H9 (cell line): ENCODE measurements at regions not wholly inside any gene's neighbourhood (a gene's known extent, or its start where the extent isn't known, plus 50 kb on each side); places are given as distances from the start of the nearest gene placed in this dataset.

Experiments used
- DNase-seq: peaks from one replicate; pipeline ENCODE4 v3.0.0-alpha.2; 2017
- H2AFZ ChIP-seq: one replicate; pipeline ENCODE4 v1.6.1; 2013; ENCODE audit warnings: mild to moderate bottlenecking, low read length, control low read depth, moderate library complexity
- H2AK5ac ChIP-seq: 2 replicates; pipeline ENCODE4 v1.6.1; 2013; ENCODE audit warnings: low read length, control low read depth, mixed read lengths; ENCODE audit not compliant: insufficient read length
- H2BK120ac ChIP-seq: one replicate; pipeline ENCODE4 v1.6.1; 2013; ENCODE audit warnings: low read depth, mild to moderate bottlenecking, low read length, control low read depth, inconsistent platforms; ENCODE audit not compliant: poor library complexity, severe bottlenecking
- H2BK12ac ChIP-seq: 2 replicates; pipeline ENCODE4 v1.6.1; 2013; ENCODE audit warnings: low read length, control low read depth, mixed read lengths, low read depth; ENCODE audit not compliant: insufficient read length
- H2BK15ac ChIP-seq: 2 replicates; pipeline ENCODE4 v1.6.1; 2013; ENCODE audit warnings: low read depth, low read length, control low read depth
- H2BK20ac ChIP-seq: one replicate; pipeline ENCODE4 v1.6.1; 2013; ENCODE audit warnings: low read depth, mild to moderate bottlenecking, low read length, control low read depth, inconsistent platforms; ENCODE audit not compliant: poor library complexity, severe bottlenecking
- H2BK5ac ChIP-seq: 2 replicates; pipeline ENCODE4 v1.6.1; 2013; ENCODE audit warnings: low read length, control low read depth, mixed read lengths; ENCODE audit not compliant: insufficient read length
- H3K14ac ChIP-seq: 2 replicates; pipeline ENCODE4 v1.6.1; 2013; ENCODE audit warnings: low read length, control low read depth; ENCODE audit not compliant: insufficient read depth
- H3K18ac ChIP-seq: 2 replicates; pipeline ENCODE4 v1.6.1; 2013; ENCODE audit warnings: low read depth, mild to moderate bottlenecking, mixed read lengths, low read length, control low read depth; ENCODE audit not compliant: insufficient read length
- H3K23ac ChIP-seq: 2 replicates; pipeline ENCODE4 v1.6.1; 2013; ENCODE audit warnings: low read length, control low read depth, mixed read lengths, low read depth; ENCODE audit not compliant: insufficient read length
- H3K23me2 ChIP-seq: 2 replicates; pipeline ENCODE4 v1.6.1; 2013; ENCODE audit warnings: low read depth, mild to moderate bottlenecking, mixed read lengths, low read length, control low read depth; ENCODE audit not compliant: insufficient read length, poor library complexity, severe bottlenecking
- H3K27ac ChIP-seq: 2 replicates; pipeline ENCODE4 v1.5.1; 2013; ENCODE audit warnings: low read length, control low read depth, mixed read lengths, low read depth; ENCODE audit not compliant: insufficient read length
- H3K27me3 ChIP-seq: 2 replicates; pipeline ENCODE4 v1.6.1; 2013; ENCODE audit warnings: low read length, control low read depth, inconsistent platforms; ENCODE audit not compliant: insufficient read depth
- H3K4ac ChIP-seq: 2 replicates; pipeline ENCODE4 v1.6.1; 2013; ENCODE audit warnings: low read depth, mild to moderate bottlenecking, control low read depth, inconsistent platforms, low read length, moderate library complexity
- H3K4me1 ChIP-seq: 2 replicates; pipeline ENCODE4 v1.6.1; 2013; ENCODE audit warnings: low read length, control low read depth, inconsistent platforms; ENCODE audit not compliant: insufficient read depth
- H3K4me2 ChIP-seq: 2 replicates; pipeline ENCODE4 v1.6.1; 2013; ENCODE audit warnings: low read length, control low read depth, mixed read lengths; ENCODE audit not compliant: insufficient read length, insufficient read depth
- H3K56ac ChIP-seq: 2 replicates; pipeline ENCODE4 v1.6.1; 2013; ENCODE audit warnings: low read depth, mild to moderate bottlenecking, mixed read lengths, low read length, control low read depth; ENCODE audit not compliant: insufficient read length
- H3K79me1 ChIP-seq: 2 replicates; pipeline ENCODE4 v1.6.1; 2013; ENCODE audit warnings: low read depth, mild to moderate bottlenecking, moderate library complexity, low read length, control low read depth, inconsistent platforms; ENCODE audit not compliant: insufficient read depth, poor library complexity, severe bottlenecking
- H3K79me2 ChIP-seq: 2 replicates; pipeline ENCODE4 v1.6.1; 2013; ENCODE audit warnings: low read length, control low read depth, inconsistent platforms; ENCODE audit not compliant: insufficient read depth
- H3K9ac ChIP-seq: 2 replicates; pipeline ENCODE4 v1.6.1; 2013; ENCODE audit warnings: low read length, control low read depth, mixed read lengths; ENCODE audit not compliant: insufficient read length; ENCODE audit errors: extremely low read depth
- H3K9me3 ChIP-seq: one replicate; pipeline ENCODE4 v1.6.1; 2013; ENCODE audit warnings: low read depth, low read length, inconsistent platforms; ENCODE audit not compliant: control insufficient read depth
- H3T11ph ChIP-seq: one replicate; pipeline ENCODE4 v1.6.1; 2013; ENCODE audit warnings: mild to moderate bottlenecking, low read length, control low read depth, inconsistent platforms
- H4K20me1 ChIP-seq: one replicate; pipeline ENCODE4 v1.6.1; 2013; ENCODE audit not compliant: control insufficient read depth, insufficient read length, insufficient read depth
- H4K5ac ChIP-seq: 2 replicates; pipeline ENCODE4 v1.6.1; 2013; ENCODE audit warnings: low read depth, mild to moderate bottlenecking, mixed read lengths, low read length, control low read depth; ENCODE audit not compliant: insufficient read length
- H4K8ac ChIP-seq: replicated peaks from 2 replicates; pipeline ENCODE4 v1.6.1; 2013; ENCODE audit warnings: low read length, control low read depth, mixed read lengths, low read depth; ENCODE audit not compliant: insufficient read length
- H4K91ac ChIP-seq: 2 replicates; pipeline ENCODE4 v1.6.1; 2013; ENCODE audit warnings: low read depth, mild to moderate bottlenecking, moderate library complexity, mixed read lengths, low read length, control low read depth; ENCODE audit not compliant: insufficient read length
- H3K27ac Mint-ChIP-seq, 3 experiments: 2 replicates in 2 of 3; 3 replicates in 1 of 3; pipeline ENCODE4 v1.8.0; 2020 to 2021; ENCODE audit warnings: mixed read lengths in 3 of 3, mild to moderate bottlenecking in 1 of 3, moderate library complexity in 1 of 3
- H3K27me3 Mint-ChIP-seq: 2 replicates; pipeline ENCODE4 v1.8.0; 2021; ENCODE audit warnings: low read depth, mild to moderate bottlenecking, moderate library complexity, mixed read lengths
- H3K36me3 Mint-ChIP-seq, 3 experiments: 2 replicates in 2 of 3; 3 replicates in 1 of 3; pipeline ENCODE4 v1.8.0; 2020 to 2021; ENCODE audit warnings: low read depth in 3 of 3, mixed read lengths in 3 of 3; ENCODE audit not compliant: insufficient read depth in 1 of 3
- H3K4me1 Mint-ChIP-seq, 2 experiments: 2 replicates each; pipeline ENCODE4 v1.8.0; 2020; ENCODE audit warnings: mixed read lengths in 2 of 2
- H3K4me3 Mint-ChIP-seq, 2 experiments: 2 replicates in 1 of 2; 3 replicates in 1 of 2; pipeline ENCODE4 v1.8.0; 2020 to 2021; ENCODE audit warnings: mild to moderate bottlenecking in 2 of 2, mixed read lengths in 2 of 2, moderate library complexity in 1 of 2
- H3K9me3 Mint-ChIP-seq, 2 experiments: 2 replicates in 1 of 2; 3 replicates in 1 of 2; pipeline ENCODE4 v1.8.0; 2020; ENCODE audit warnings: mild to moderate bottlenecking in 2 of 2, mixed read lengths in 2 of 2, moderate library complexity in 1 of 2
- CTCF ChIP-seq: fragments of 200-600 bp; sonication (generic); conservative IDR thresholded peaks from 3 replicates; pipeline ENCODE4 v1.8.0; 2021; ENCODE audit warnings: antibody characterized with exemption, mild to moderate bottlenecking
- WGBS: extraction: QIAGEN DNeasy Blood & Tissue Kit; methylation state at CpG from one replicate; pipeline ENCODE4 v1.1.7; 2013; ENCODE audit warnings: missing lambda C conversion rate, low lambda C conversion rate, mixed read lengths; ENCODE audit not compliant: insufficient read length; ENCODE audit errors: extremely low coverage; 5-methylcytosine and 5-hydroxymethylcytosine counted together

GRCh38 chr2:238689871-238690389 is 158.0 kb upstream of the TWIST2 start:
- H3K4me1 ChIP-seq = no peaks in the 10 kb centered on the region
- no peaks in the 10 kb centered on the region for H4K20me1 ChIP-seq
- H3K4ac ChIP-seq = no peak overlapping the region
- H3K56ac ChIP-seq = no peak overlapping the region
- no peak overlapping the region for H3K18ac ChIP-seq
- no peak overlapping the region for H3T11ph ChIP-seq
- no peaks in the 10 kb centered on the region for H3K23me2 ChIP-seq
- no peak overlapping the region for H2BK15ac ChIP-seq
- H2AK5ac ChIP-seq = no peak overlapping the region
- no peak overlapping the region for H3K14ac ChIP-seq
- no peak for DNase-seq
- no peak overlapping the region for H4K91ac ChIP-seq
- Mint-ChIP-seq H3K27me3 (peaks cover 17% of the 10 kb centered on the region), H3K36me3 (no peaks in the 10 kb centered on the region), H3K9me3 (no peaks in the 10 kb centered on the region; a peak in 1 of 5 replicates), H3K4me1 (no peaks in the 10 kb centered on the region; a peak in 2 of 4 replicates), H3K27ac (peak overlapping the region in 1 of 3 experiments; percentile 77; a peak in 1 of 7 replicates), H3K4me3 (no peak overlapping the region)
- no peak overlapping the region for H2BK5ac ChIP-seq
- H3K4me2 ChIP-seq = no peak overlapping the region
- H4K8ac ChIP-seq = no peak overlapping the region
- no CpG with 5 or more reads among the region's 7 CpGs for WGBS
- H3K27ac ChIP-seq = no peak overlapping the region
- TF ChIP-seq CTCF = no peak
- no peaks in the 10 kb centered on the region for H3K27me3 ChIP-seq
- H3K9ac ChIP-seq = no peak overlapping the region
- H2BK20ac ChIP-seq = no peak overlapping the region
- no peaks in the 10 kb centered on the region for H3K79me2 ChIP-seq
- no peaks in the 10 kb centered on the region for H3K79me1 ChIP-seq
- H2BK12ac ChIP-seq = no peak overlapping the region
- no peaks in the 10 kb centered on the region for H3K9me3 ChIP-seq
- H2BK120ac ChIP-seq = no peak overlapping the region
- H4K5ac ChIP-seq = no peak overlapping the region
- H3K23ac ChIP-seq = no peak overlapping the region
- no peak overlapping the region for H2AFZ ChIP-seq
